ENCODE measurements at regions not wholly inside any gene's neighbourhood (a gene's known extent, or its start where the extent isn't known, plus 50 kb on each side); places are given as distances from the start of the nearest gene placed in this dataset.

DNA sequence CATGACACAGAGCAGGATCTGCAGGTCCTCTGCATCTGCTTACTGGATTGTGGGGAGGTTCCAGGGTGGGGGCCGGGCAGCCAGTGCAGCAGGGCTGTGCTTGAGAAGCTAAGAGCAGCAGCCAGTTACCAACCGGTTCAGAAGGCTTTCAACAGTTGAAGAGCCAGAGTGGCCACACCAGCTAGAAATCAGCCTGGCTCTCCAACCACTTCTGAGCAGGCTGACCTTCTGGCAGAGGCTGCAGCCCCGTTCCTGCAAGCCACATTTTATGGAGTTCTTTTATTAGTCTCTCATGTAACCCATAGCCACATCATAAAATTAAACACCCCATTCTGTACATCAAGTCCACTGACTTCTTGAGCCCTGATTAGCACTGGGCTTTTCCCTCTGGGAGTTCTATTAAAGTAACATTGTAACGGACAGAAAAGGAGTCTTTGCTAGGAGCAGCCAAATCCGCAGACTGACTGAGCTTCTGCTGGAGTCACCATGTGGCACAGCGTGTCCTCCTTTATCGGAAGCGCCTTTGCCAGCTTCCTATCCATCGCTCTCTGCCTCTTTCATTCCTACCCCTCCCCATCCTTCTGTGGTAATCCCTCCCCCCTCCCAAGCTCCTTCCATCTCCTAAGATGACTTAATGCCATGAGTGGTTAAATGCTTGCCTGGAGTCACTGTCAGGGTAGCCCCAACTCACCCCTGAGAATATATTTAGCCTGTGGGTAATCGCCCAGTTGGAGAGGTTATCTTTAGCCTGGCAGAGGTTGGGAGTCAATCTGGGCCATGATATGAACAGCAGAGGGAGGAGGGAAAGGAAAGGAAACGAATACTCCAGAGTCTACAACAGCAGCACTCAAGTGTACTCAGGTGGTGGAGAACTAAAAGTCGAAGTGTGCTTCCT lies 138.5 kb upstream of the HES1 start:
- peak overlapping the region; percentile 57 for H3K27ac ChIP-seq
- TF ChIP-seq, protein P1, sequence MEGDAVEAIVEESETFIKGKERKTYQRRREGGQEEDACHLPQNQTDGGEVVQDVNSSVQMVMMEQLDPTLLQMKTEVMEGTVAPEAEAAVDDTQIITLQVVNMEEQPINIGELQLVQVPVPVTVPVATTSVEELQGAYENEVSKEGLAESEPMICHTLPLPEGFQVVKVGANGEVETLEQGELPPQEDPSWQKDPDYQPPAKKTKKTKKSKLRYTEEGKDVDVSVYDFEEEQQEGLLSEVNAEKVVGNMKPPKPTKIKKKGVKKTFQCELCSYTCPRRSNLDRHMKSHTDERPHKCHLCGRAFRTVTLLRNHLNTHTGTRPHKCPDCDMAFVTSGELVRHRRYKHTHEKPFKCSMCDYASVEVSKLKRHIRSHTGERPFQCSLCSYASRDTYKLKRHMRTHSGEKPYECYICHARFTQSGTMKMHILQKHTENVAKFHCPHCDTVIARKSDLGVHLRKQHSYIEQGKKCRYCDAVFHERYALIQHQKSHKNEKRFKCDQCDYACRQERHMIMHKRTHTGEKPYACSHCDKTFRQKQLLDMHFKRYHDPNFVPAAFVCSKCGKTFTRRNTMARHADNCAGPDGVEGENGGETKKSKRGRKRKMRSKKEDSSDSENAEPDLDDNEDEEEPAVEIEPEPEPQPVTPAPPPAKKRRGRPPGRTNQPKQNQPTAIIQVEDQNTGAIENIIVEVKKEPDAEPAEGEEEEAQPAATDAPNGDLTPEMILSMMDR (conservative IDR thresholded peaks at IDR 0.05), result no peak

- TF ChIP-seq, protein P1 (conservative IDR thresholded peaks at IDR 0.05), result no peak
- peak overlapping the region; percentile 57 for H3K27ac ChIP-seq
Observed at GRCh38 chr3:193998123-193998448, 137.9 kb upstream of the HES1 start.

DNA sequence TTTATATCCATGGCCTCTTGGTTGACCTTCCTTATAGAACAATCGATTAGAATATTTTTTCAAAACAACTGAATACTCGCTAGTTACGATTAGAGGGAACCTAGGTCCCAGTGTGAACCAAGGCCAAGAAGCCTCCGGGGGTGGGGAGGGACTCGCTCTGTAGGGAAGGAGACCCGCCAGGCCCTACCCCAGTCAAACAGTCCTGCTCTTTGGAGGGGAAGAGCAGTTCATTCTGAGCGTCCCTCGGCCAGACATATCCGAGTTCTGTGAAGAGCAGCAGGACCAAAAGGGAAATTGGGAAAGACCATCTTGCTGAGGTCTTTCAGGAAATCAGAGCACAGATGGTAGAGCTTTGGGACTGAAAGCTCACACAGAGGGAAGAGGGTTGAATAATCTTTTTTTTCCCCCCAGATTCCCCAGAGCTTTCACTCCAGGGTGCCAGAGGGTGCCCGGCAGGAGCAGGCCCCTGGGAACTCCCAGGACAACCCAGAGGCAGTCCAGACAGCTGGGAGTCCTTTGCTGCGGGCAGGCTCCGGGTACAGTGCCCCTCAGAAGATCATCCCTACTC lies 137.2 kb upstream of the HES1 start:
- TF ChIP-seq, protein P1 (conservative IDR thresholded peaks at IDR 0.05), result no peak
- H3K27ac ChIP-seq, result no peak overlapping the region

GRCh38 chr3:194000100-194000499 lies 135.8 kb upstream of the HES1 start:
- H3K27ac ChIP-seq, result no peak overlapping the region
- TF ChIP-seq, protein P1 (conservative IDR thresholded peaks at IDR 0.05), result no peak

DNA sequence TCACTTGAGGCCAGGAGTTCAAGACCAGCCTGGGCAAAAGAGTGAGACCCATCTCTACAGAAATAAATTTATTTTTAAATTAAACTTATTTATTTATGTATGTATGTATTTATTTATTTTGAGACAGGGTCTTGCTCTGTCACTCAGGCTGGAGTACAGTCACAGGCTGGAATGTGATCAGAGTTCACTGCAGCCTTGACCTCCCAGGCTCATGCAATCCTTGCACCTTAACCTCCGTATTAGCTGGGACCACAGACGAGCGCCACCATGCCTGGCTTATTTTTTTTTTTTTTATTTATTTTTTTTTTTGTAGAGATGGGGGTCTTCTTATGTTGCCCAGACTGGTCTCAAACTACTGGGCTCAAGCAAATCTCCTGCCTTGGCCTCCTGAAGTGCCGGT lies 135.2 kb upstream of the HES1 start:
- TF ChIP-seq, protein P1 (conservative IDR thresholded peaks at IDR 0.05), result no peak
- H3K27ac ChIP-seq, result no peak overlapping the region

GRCh38 chr3:194001728-194002459 lies 134.1 kb upstream of the HES1 start:
- TF ChIP-seq, protein P1 (conservative IDR thresholded peaks at IDR 0.05), result no peak
- no peak overlapping the region for H3K27ac ChIP-seq

Data from VCaP (cell line).